Effector memory CD4-positive, alpha-beta T cell (primary cell): ENCODE measurements at regions not wholly inside any gene's neighbourhood (a gene's known extent, or its start where the extent isn't known, plus 50 kb on each side); places are given as distances from the start of the nearest gene placed in this dataset.

Experiments
- DNase-seq, 3 donors: peaks; one replicate each; pipeline ENCODE4 v3.0.0-alpha.2; 2020
- H3K27ac ChIP-seq: 2 replicates; pipeline ENCODE4 v1.7.0; 2013; ENCODE audit warnings: mild to moderate bottlenecking, low read length, moderate library complexity; ENCODE audit not compliant: insufficient read depth, poor library complexity, severe bottlenecking
- H3K27me3 ChIP-seq: replicated peaks from 2 replicates; pipeline ENCODE4 v1.7.0; 2013; ENCODE audit warnings: mild to moderate bottlenecking, low read length; ENCODE audit not compliant: insufficient read depth, control insufficient read depth, poor library complexity, severe bottlenecking
- H3K36me3 ChIP-seq: 2 replicates; pipeline ENCODE4 v1.7.0; 2013; ENCODE audit warnings: mild to moderate bottlenecking, low read length, moderate library complexity; ENCODE audit not compliant: control insufficient read depth, insufficient read depth
- H3K4me1 ChIP-seq: 2 replicates; pipeline ENCODE4 v1.7.0; 2013; ENCODE audit warnings: low read length, mild to moderate bottlenecking; ENCODE audit not compliant: control insufficient read depth, insufficient read depth, poor library complexity, severe bottlenecking
- H3K4me3 ChIP-seq: 2 replicates; pipeline ENCODE4 v1.7.0; 2013; ENCODE audit warnings: low read length, low read depth, mild to moderate bottlenecking; ENCODE audit not compliant: insufficient read depth, poor library complexity, severe bottlenecking
- H3K9me3 ChIP-seq: 2 replicates; pipeline ENCODE4 v1.7.0; 2013; ENCODE audit warnings: mild to moderate bottlenecking, low read length, moderate library complexity; ENCODE audit not compliant: control insufficient read depth

- H3K9me3 ChIP-seq = no peaks in the 10 kb centered on the region
- H3K4me1 ChIP-seq = no peaks in the 10 kb centered on the region
- H3K4me3 ChIP-seq = no peak overlapping the region
- H3K36me3 ChIP-seq = no peaks in the 10 kb centered on the region
- H3K27ac ChIP-seq = no peak overlapping the region
- H3K27me3 ChIP-seq = no peaks in the 10 kb centered on the region
- no peak for DNase-seq
Measured at GRCh38 chr6:105598264-105598663, 195.4 kb upstream of the PREP start.

GRCh38 chr6:105596284-105596755 lies 193.4 kb upstream of the PREP start:
- Histone ChIP-seq H3K27ac (no peak overlapping the region), H3K4me3 (no peak overlapping the region), H3K9me3 (no peaks in the 10 kb centered on the region), H3K27me3 (no peaks in the 10 kb centered on the region), H3K36me3 (no peaks in the 10 kb centered on the region), H3K4me1 (no peaks in the 10 kb centered on the region)
- no peak for DNase-seq

GRCh38 chr6:105595829-105596228 lies 192.9 kb upstream of the PREP start:
- Histone ChIP-seq H3K27ac (no peak overlapping the region), H3K36me3 (no peaks in the 10 kb centered on the region), H3K27me3 (no peaks in the 10 kb centered on the region), H3K4me3 (no peak overlapping the region), H3K9me3 (no peaks in the 10 kb centered on the region), H3K4me1 (no peaks in the 10 kb centered on the region)
- DNase-seq = no peak

- Histone ChIP-seq H3K4me1 (no peaks in the 10 kb centered on the region), H3K36me3 (no peaks in the 10 kb centered on the region), H3K27me3 (no peaks in the 10 kb centered on the region), H3K9me3 (no peaks in the 10 kb centered on the region), H3K27ac (no peak overlapping the region), H3K4me3 (no peak overlapping the region)
- DNase-seq = no peak
Measured at GRCh38 chr6:105594821-105595220, 191.9 kb upstream of the PREP start.

- no peaks in the 10 kb centered on the region for H3K9me3 ChIP-seq
Measured at GRCh38 chr6:105593805-105594671, 191.2 kb upstream of the PREP start.

GRCh38 chr6:105593056-105593690 lies 190.3 kb upstream of the PREP start:
- DNase-seq = no peak
- no peak overlapping the region for H3K27ac ChIP-seq

More at GRCh38 chr6:105593805-105594671, 191.2 kb upstream of the PREP start:
- Histone ChIP-seq H3K27me3 (no peaks in the 10 kb centered on the region), H3K4me1 (no peaks in the 10 kb centered on the region), H3K4me3 (no peak overlapping the region), H3K36me3 (no peaks in the 10 kb centered on the region), H3K27ac (no peak overlapping the region)
- no peak for DNase-seq

GRCh38 chr6:105592329-105592728 lies 189.4 kb upstream of the PREP start:
- Histone ChIP-seq H3K4me1 (no peaks in the 10 kb centered on the region), H3K9me3 (no peaks in the 10 kb centered on the region), H3K4me3 (no peak overlapping the region), H3K27me3 (no peaks in the 10 kb centered on the region), H3K27ac (no peak overlapping the region), H3K36me3 (no peaks in the 10 kb centered on the region)
- DNase-seq = no peak

More at GRCh38 chr6:105593056-105593690, 190.3 kb upstream of the PREP start:
- H3K27me3 ChIP-seq = no peaks in the 10 kb centered on the region
- H3K9me3 ChIP-seq = no peaks in the 10 kb centered on the region
- no peak overlapping the region for H3K4me3 ChIP-seq
- no peaks in the 10 kb centered on the region for H3K4me1 ChIP-seq
- H3K36me3 ChIP-seq = no peaks in the 10 kb centered on the region

GRCh38 chr6:105591053-105591452 lies 188.2 kb upstream of the PREP start:
- Histone ChIP-seq H3K4me3 (no peak overlapping the region), H3K36me3 (no peaks in the 10 kb centered on the region), H3K27ac (no peak overlapping the region), H3K4me1 (no peaks in the 10 kb centered on the region), H3K9me3 (no peaks in the 10 kb centered on the region), H3K27me3 (no peaks in the 10 kb centered on the region)
- DNase-seq = no peak

GRCh38 chr6:105588123-105588710 lies 185.3 kb upstream of the PREP start:
- peak overlapping the region; percentile 24 for H3K4me3 ChIP-seq
- no peaks in the 10 kb centered on the region for H3K9me3 ChIP-seq
- H3K27ac ChIP-seq = no peak overlapping the region
- no peaks in the 10 kb centered on the region for H3K27me3 ChIP-seq
- no peak for DNase-seq
- H3K36me3 ChIP-seq = no peaks in the 10 kb centered on the region
- no peaks in the 10 kb centered on the region for H3K4me1 ChIP-seq
